CD14-positive monocyte (primary cell): ENCODE measurements at regions not wholly inside any gene's neighbourhood (a gene's known extent, or its start where the extent isn't known, plus 50 kb on each side); places are given as distances from the start of the nearest gene placed in this dataset.

Experiments
- DNase-seq, 3 donors: peaks; one replicate each; pipeline ENCODE4 v3.0.0-alpha.2; 2011 to 2022
- H2AFZ ChIP-seq: 2 replicates; pipeline ENCODE4 v1.6.0; 2012; ENCODE audit warnings: mild to moderate bottlenecking, low read depth, low read length, inconsistent platforms; ENCODE audit not compliant: insufficient read depth, poor library complexity, severe bottlenecking
- H3K27ac ChIP-seq, 2 donors: 1 replicate in 1 of 2; 2 replicates in 1 of 2; pipeline ENCODE4 v1.5.1; 2012 to 2013; ENCODE audit warnings: low read length in 2 of 2, control low read depth in 1 of 2, inconsistent platforms in 1 of 2, low read depth in 1 of 2, mild to moderate bottlenecking in 1 of 2
- H3K27me3 ChIP-seq, 2 donors: one replicate each; pipeline versions ENCODE4 v1.6.0 to v1.6.1; 2011 to 2013; ENCODE audit warnings: low read length in 2 of 2; ENCODE audit not compliant: control insufficient read depth in 2 of 2, insufficient read depth in 2 of 2
- H3K36me3 ChIP-seq, 2 donors: replicated peaks in 1 of 2; 1 replicate in 1 of 2; 2 replicates in 1 of 2; pipeline versions ENCODE4 v1.5.1 to v1.6.1; 2012 to 2013; ENCODE audit warnings: low read length in 2 of 2, control low read depth in 1 of 2, inconsistent platforms in 1 of 2, mild to moderate bottlenecking in 1 of 2; ENCODE audit not compliant: insufficient read depth in 2 of 2, control insufficient read depth in 1 of 2
- H3K4me1 ChIP-seq, 2 donors: 1 replicate in 1 of 2; 2 replicates in 1 of 2; pipeline versions ENCODE4 v1.5.1 to v1.6.1; 2012 to 2013; ENCODE audit warnings: low read length in 2 of 2, control low read depth in 1 of 2, inconsistent platforms in 1 of 2, mild to moderate bottlenecking in 1 of 2, moderate library complexity in 1 of 2; ENCODE audit not compliant: insufficient read depth in 2 of 2, control insufficient read depth in 1 of 2
- H3K4me2 ChIP-seq: replicated peaks from 2 replicates; pipeline ENCODE3; 2012; ENCODE audit warnings: low read length, moderate library complexity, mild to moderate bottlenecking; ENCODE audit not compliant: poor library complexity, severe bottlenecking; ENCODE audit errors: extremely low read depth
- H3K4me3 ChIP-seq, 3 experiments: fragments of 200-600 bp in 1 of 3; sonication (generic) in 1 of 3; replicated peaks in 1 of 3; 1 replicate in 2 of 3; 2 replicates in 1 of 3; pipeline ENCODE4 v1.5.1; 2011 to 2013; ENCODE audit warnings: low read length in 3 of 3, mild to moderate bottlenecking in 3 of 3, control low read depth in 2 of 3, low read depth in 2 of 3, inconsistent platforms in 1 of 3, moderate library complexity in 1 of 3
- H3K79me2 ChIP-seq: 2 replicates; pipeline ENCODE4 v1.6.0; 2012; ENCODE audit warnings: mild to moderate bottlenecking, control low read depth, inconsistent platforms, low read length, moderate library complexity; ENCODE audit not compliant: insufficient read depth
- H3K9ac ChIP-seq: 2 replicates; pipeline ENCODE4 v1.6.0; 2017; ENCODE audit warnings: low read length, mild to moderate bottlenecking; ENCODE audit not compliant: insufficient read depth, poor library complexity, severe bottlenecking
- H3K9me3 ChIP-seq, 2 donors: replicated peaks in 1 of 2; 1 replicate in 1 of 2; 2 replicates in 1 of 2; pipeline versions ENCODE4 v1.5.1 to v1.6.1; 2012 to 2013; ENCODE audit warnings: low read length in 2 of 2, control low read depth in 1 of 2; ENCODE audit not compliant: control insufficient read depth in 1 of 2, insufficient read depth in 1 of 2
- H4K20me1 ChIP-seq: 2 replicates; pipeline ENCODE4 v1.6.0; 2012; ENCODE audit warnings: mild to moderate bottlenecking, low read length, control low read depth, moderate library complexity; ENCODE audit not compliant: insufficient read depth
- H3K27ac Mint-ChIP-seq, 7 donors: one replicate each; pipeline ENCODE4 v1.8.0; 2020; ENCODE audit warnings: mild to moderate bottlenecking in 7 of 7, mixed read lengths in 7 of 7, moderate library complexity in 6 of 7, inconsistent platforms in 2 of 7
- H3K27me3 Mint-ChIP-seq, 3 donors: one replicate each; pipeline ENCODE4 v1.8.0; 2021 to 2022; ENCODE audit warnings: low read depth in 3 of 3, mild to moderate bottlenecking in 3 of 3, mixed read lengths in 3 of 3, moderate library complexity in 3 of 3, inconsistent platforms in 1 of 3
- H3K36me3 Mint-ChIP-seq, 2 donors: one replicate each; pipeline ENCODE4 v1.8.0; 2020; ENCODE audit warnings: mixed read lengths in 2 of 2, inconsistent platforms in 1 of 2, mild to moderate bottlenecking in 1 of 2
- H3K4me1 Mint-ChIP-seq: one replicate; pipeline ENCODE4 v1.8.0; 2020; ENCODE audit warnings: mild to moderate bottlenecking, mixed read lengths
- H3K4me3 Mint-ChIP-seq, 2 donors: one replicate each; pipeline ENCODE4 v1.8.0; 2020; ENCODE audit warnings: mild to moderate bottlenecking in 2 of 2, mixed read lengths in 2 of 2, moderate library complexity in 1 of 2
- H3K9me3 Mint-ChIP-seq, 7 donors: one replicate each; pipeline ENCODE4 v1.8.0; 2020 to 2022; ENCODE audit warnings: mixed read lengths in 7 of 7, mild to moderate bottlenecking in 6 of 7, moderate library complexity in 6 of 7, inconsistent platforms in 2 of 7
- WGBS: methylation state at CpG from one replicate; pipeline ENCODE4 v1.1.5; 2013; ENCODE audit warnings: missing lambda C conversion rate; ENCODE audit not compliant: insufficient coverage; 5-methylcytosine and 5-hydroxymethylcytosine counted together
- intact Hi-C, 2 donors: fragments of 100-400 bp; cut with micrococcal nuclease; formaldehyde crosslinking; loops; one replicate each; pipeline versions ENCODE4 v1.15.0 to v1.15.1; 2023
- TF ChIP-seq, protein P1 (sequence below): fragments of 200-600 bp; IDR thresholded peaks from one replicate; pipeline ENCODE4 v1.8.0; 2022; ENCODE audit warnings: antibody characterized with exemption, mild to moderate bottlenecking

DNA sequence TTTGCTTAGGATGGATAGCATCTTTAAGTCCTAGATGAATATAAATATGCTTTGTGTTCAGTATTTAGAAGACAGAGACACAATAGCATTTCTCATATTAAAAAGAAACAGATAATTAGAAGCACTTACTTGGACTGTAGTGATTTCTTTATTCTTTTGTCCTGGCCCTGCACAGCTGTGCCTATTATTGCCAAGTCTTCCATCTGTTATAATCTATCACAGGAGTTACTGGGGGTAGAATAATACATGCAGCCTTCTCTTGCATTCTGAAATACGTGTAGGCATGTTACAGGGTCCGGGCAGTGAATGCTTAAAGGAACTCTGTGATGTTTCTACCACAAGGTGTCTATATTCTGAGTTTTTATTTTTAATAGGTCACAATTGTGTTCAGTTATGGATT is 461.5 kb upstream of the COBL start:
- Histone ChIP-seq H3K4me2 (no peak overlapping the region), H3K36me3 (no peaks in the 10 kb centered on the region), H3K9me3 (peaks cover 8 to 14% of the 10 kb centered on the region in 2 donors), H4K20me1 (no peaks in the 10 kb centered on the region), H3K4me1 (no peaks in the 10 kb centered on the region), H2AFZ (no peak overlapping the region), H3K79me2 (no peaks in the 10 kb centered on the region), H3K9ac (no peak overlapping the region), H3K27ac (no peak overlapping the region), H3K27me3 (no peaks in the 10 kb centered on the region), H3K4me3 (no peak overlapping the region)
- Mint-ChIP-seq H3K9me3 (peaks cover 2 to 7% (median 4%) of the 10 kb centered on the region in 7 donors), H3K4me3 (no peak overlapping the region), H3K27me3 (peaks cover 0 to 1% (median 0%) of the 10 kb centered on the region in 3 donors), H3K4me1 (no peaks in the 10 kb centered on the region), H3K27ac (no peak overlapping the region), H3K36me3 (no peaks in the 10 kb centered on the region)
- no CpG with 5 or more reads among the region's 2 CpGs for WGBS
- TF ChIP-seq, protein P1, sequence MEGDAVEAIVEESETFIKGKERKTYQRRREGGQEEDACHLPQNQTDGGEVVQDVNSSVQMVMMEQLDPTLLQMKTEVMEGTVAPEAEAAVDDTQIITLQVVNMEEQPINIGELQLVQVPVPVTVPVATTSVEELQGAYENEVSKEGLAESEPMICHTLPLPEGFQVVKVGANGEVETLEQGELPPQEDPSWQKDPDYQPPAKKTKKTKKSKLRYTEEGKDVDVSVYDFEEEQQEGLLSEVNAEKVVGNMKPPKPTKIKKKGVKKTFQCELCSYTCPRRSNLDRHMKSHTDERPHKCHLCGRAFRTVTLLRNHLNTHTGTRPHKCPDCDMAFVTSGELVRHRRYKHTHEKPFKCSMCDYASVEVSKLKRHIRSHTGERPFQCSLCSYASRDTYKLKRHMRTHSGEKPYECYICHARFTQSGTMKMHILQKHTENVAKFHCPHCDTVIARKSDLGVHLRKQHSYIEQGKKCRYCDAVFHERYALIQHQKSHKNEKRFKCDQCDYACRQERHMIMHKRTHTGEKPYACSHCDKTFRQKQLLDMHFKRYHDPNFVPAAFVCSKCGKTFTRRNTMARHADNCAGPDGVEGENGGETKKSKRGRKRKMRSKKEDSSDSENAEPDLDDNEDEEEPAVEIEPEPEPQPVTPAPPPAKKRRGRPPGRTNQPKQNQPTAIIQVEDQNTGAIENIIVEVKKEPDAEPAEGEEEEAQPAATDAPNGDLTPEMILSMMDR, result no peak
- intact Hi-C loops, result no loop called here
- no peak for DNase-seq

DNA sequence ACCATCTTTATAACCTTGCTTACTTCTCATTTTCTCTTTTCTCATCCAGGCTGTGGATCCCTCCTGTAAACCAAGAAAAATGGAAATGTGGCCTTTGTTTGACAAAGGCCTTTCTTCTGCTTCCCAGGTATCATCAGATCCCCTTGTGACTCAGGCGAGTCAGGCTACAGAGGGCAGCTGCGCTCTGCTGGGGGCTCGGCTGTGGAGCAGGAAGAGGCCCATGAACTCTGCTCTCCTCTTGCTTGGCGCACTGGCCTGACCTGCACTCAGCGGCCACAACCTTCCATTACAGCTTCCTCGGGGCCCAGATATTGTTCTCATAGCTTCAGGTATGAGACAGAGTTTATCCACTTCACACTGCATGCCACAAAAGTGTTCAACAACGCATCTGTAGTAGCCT is 457.6 kb upstream of the COBL start:
- H3K27me3 ChIP-seq, result no peaks in the 10 kb centered on the region
- Mint-ChIP-seq H3K4me3 (no peak overlapping the region), H3K36me3 (no peaks in the 10 kb centered on the region), H3K4me1 (no peaks in the 10 kb centered on the region), H3K9me3 (peaks cover 0 to 2% (median 0%) of the 10 kb centered on the region in 7 donors), H3K27ac (no peak overlapping the region), H3K27me3 (no peaks in the 10 kb centered on the region)
- no peak overlapping the region for H3K4me2 ChIP-seq
- H3K79me2 ChIP-seq, result no peaks in the 10 kb centered on the region
- 87% methylated on average over 4 of the region's 7 CpGs for WGBS
- intact Hi-C loops, result no loop called here
- no peak for DNase-seq
- H3K27ac ChIP-seq, result no peak overlapping the region
- TF ChIP-seq, protein P1, result no peak
- H2AFZ ChIP-seq, result no peak overlapping the region
- no peak overlapping the region for H3K4me3 ChIP-seq
- H3K4me1 ChIP-seq, result no peaks in the 10 kb centered on the region
- H4K20me1 ChIP-seq, result no peaks in the 10 kb centered on the region
- H3K9me3 ChIP-seq, result peaks cover 3 to 10% of the 10 kb centered on the region in 2 donors
- H3K9ac ChIP-seq, result no peak overlapping the region
- no peaks in the 10 kb centered on the region for H3K36me3 ChIP-seq
